ENCODE measurements at regions not wholly inside any gene's neighbourhood (a gene's known extent, or its start where the extent isn't known, plus 50 kb on each side); places are given as distances from the start of the nearest gene placed in this dataset.

- no peaks in the 10 kb centered on the region for H3K36me3 ChIP-seq (ENCODE audit: control insufficient read depth in 4 of 4, insufficient read depth in 3 of 4, low read depth in 1 of 4, low read length in 3 of 4)
- WGBS = 60% methylated on average over 4 of the region's 4 CpGs
Observed at GRCh38 chr12:13307143-13307816, 110.8 kb downstream of the EMP1 start.

DNA sequence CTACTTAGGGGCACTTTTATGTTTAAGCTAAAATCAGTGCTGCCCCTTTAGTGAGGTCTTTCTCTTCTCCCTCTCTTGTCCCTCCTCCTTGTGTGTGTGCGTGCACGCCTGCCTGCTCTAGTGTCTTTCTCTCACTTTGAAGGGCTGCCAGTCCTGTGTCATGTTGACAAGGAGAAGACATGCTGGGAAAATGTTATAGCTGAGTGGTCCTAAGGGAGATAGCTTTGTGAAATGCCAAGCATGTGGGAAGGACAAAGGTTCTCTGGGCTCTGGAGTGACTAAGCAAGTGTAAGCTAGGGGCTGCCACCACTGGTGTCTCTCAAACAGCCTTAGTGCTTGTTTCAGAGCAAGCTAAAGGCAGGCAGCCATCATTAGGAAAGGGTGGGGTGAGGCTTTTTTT lies 108.4 kb downstream of the EMP1 start:
- H3K9me3 ChIP-seq (ENCODE audit: control insufficient read depth in 4 of 4, low read length in 3 of 4) = no peaks in the 10 kb centered on the region
- H3K4me3 ChIP-seq (ENCODE audit: low read depth in 1 of 3, low read length in 3 of 3) = no peak overlapping the region
- H3K9ac ChIP-seq (ENCODE audit: low read depth in 1 of 2, low read length in 2 of 2) = no peak overlapping the region
- no peaks in the 10 kb centered on the region for H3K27me3 ChIP-seq (ENCODE audit: control insufficient read depth in 4 of 4, insufficient read depth in 4 of 4, low read length in 3 of 4)
- H3K4me1 ChIP-seq (ENCODE audit: control insufficient read depth in 4 of 4, insufficient read depth in 4 of 4, low read length in 3 of 4) = no peaks in the 10 kb centered on the region
- no peak overlapping the region for H3K27ac ChIP-seq (ENCODE audit: low read depth in 1 of 2, low read length in 2 of 2)
- WGBS = 90% methylated on average over 2 of the region's 2 CpGs
- no peaks in the 10 kb centered on the region for H3K36me3 ChIP-seq (ENCODE audit: control insufficient read depth in 4 of 4, insufficient read depth in 3 of 4, low read depth in 1 of 4, low read length in 3 of 4)
- no peak for DNase-seq (ENCODE audit: low spot score)
- TF ChIP-seq FOXA1 (IDR thresholded peaks at IDR 0.05) (no peak), JUND (IDR thresholded peaks at IDR 0.05) (no peak), FOXA2 (IDR thresholded peaks at IDR 0.05) (no peak), MAX (IDR thresholded peaks at IDR 0.05) (no peak), HNF4A (conservative IDR thresholded peaks at IDR 0.05) (no peak), NR2F2 (IDR thresholded peaks at IDR 0.05) (no peak), YY1 (IDR thresholded peaks at IDR 0.05) (no peak), EGR1 (IDR thresholded peaks at IDR 0.05; ENCODE audit: low read depth in 2 of 2) (no peak), SP1 (IDR thresholded peaks at IDR 0.05) (no peak), RXRA (IDR thresholded peaks at IDR 0.05) (no peak), RAD21 (IDR thresholded peaks at IDR 0.05) (no peak)
- TF ChIP-seq, protein P1, sequence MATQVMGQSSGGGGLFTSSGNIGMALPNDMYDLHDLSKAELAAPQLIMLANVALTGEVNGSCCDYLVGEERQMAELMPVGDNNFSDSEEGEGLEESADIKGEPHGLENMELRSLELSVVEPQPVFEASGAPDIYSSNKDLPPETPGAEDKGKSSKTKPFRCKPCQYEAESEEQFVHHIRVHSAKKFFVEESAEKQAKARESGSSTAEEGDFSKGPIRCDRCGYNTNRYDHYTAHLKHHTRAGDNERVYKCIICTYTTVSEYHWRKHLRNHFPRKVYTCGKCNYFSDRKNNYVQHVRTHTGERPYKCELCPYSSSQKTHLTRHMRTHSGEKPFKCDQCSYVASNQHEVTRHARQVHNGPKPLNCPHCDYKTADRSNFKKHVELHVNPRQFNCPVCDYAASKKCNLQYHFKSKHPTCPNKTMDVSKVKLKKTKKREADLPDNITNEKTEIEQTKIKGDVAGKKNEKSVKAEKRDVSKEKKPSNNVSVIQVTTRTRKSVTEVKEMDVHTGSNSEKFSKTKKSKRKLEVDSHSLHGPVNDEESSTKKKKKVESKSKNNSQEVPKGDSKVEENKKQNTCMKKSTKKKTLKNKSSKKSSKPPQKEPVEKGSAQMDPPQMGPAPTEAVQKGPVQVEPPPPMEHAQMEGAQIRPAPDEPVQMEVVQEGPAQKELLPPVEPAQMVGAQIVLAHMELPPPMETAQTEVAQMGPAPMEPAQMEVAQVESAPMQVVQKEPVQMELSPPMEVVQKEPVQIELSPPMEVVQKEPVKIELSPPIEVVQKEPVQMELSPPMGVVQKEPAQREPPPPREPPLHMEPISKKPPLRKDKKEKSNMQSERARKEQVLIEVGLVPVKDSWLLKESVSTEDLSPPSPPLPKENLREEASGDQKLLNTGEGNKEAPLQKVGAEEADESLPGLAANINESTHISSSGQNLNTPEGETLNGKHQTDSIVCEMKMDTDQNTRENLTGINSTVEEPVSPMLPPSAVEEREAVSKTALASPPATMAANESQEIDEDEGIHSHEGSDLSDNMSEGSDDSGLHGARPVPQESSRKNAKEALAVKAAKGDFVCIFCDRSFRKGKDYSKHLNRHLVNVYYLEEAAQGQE (IDR thresholded peaks at IDR 0.05) = no peak
- TF ChIP-seq, protein P2, sequence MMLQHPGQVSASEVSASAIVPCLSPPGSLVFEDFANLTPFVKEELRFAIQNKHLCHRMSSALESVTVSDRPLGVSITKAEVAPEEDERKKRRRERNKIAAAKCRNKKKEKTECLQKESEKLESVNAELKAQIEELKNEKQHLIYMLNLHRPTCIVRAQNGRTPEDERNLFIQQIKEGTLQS (IDR thresholded peaks at IDR 0.05) = no peak
- TF ChIP-seq, protein P3, sequence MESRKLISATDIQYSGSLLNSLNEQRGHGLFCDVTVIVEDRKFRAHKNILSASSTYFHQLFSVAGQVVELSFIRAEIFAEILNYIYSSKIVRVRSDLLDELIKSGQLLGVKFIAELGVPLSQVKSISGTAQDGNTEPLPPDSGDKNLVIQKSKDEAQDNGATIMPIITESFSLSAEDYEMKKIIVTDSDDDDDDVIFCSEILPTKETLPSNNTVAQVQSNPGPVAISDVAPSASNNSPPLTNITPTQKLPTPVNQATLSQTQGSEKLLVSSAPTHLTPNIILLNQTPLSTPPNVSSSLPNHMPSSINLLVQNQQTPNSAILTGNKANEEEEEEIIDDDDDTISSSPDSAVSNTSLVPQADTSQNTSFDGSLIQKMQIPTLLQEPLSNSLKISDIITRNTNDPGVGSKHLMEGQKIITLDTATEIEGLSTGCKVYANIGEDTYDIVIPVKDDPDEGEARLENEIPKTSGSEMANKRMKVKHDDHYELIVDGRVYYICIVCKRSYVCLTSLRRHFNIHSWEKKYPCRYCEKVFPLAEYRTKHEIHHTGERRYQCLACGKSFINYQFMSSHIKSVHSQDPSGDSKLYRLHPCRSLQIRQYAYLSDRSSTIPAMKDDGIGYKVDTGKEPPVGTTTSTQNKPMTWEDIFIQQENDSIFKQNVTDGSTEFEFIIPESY (IDR thresholded peaks at IDR 0.05) = no peak

More at GRCh38 chr12:13307143-13307816, 110.8 kb downstream of the EMP1 start:
- H3K4me3 ChIP-seq (ENCODE audit: low read depth in 1 of 3, low read length in 3 of 3) = no peak overlapping the region
- no peak overlapping the region for H3K9ac ChIP-seq (ENCODE audit: low read depth in 1 of 2, low read length in 2 of 2)
- no peak overlapping the region for H3K27ac ChIP-seq (ENCODE audit: low read depth in 1 of 2, low read length in 2 of 2)
- H3K4me1 ChIP-seq (ENCODE audit: control insufficient read depth in 4 of 4, insufficient read depth in 4 of 4, low read length in 3 of 4) = no peaks in the 10 kb centered on the region
- DNase-seq (ENCODE audit: low spot score) = no peak
- no peaks in the 10 kb centered on the region for H3K27me3 ChIP-seq (ENCODE audit: control insufficient read depth in 4 of 4, insufficient read depth in 4 of 4, low read length in 3 of 4)
- no peaks in the 10 kb centered on the region for H3K9me3 ChIP-seq (ENCODE audit: control insufficient read depth in 4 of 4, low read length in 3 of 4)
- TF ChIP-seq FOXA2 (IDR thresholded peaks at IDR 0.05) (no peak), HNF4A (conservative IDR thresholded peaks at IDR 0.05) (no peak), YY1 (IDR thresholded peaks at IDR 0.05) (no peak), HNF4G (IDR thresholded peaks at IDR 0.05) (no peak), RAD21 (IDR thresholded peaks at IDR 0.05) (no peak), FOXA1 (IDR thresholded peaks at IDR 0.05) (no peak), EGR1 (IDR thresholded peaks at IDR 0.05; ENCODE audit: low read depth in 2 of 2) (no peak)
- TF ChIP-seq, protein P4, sequence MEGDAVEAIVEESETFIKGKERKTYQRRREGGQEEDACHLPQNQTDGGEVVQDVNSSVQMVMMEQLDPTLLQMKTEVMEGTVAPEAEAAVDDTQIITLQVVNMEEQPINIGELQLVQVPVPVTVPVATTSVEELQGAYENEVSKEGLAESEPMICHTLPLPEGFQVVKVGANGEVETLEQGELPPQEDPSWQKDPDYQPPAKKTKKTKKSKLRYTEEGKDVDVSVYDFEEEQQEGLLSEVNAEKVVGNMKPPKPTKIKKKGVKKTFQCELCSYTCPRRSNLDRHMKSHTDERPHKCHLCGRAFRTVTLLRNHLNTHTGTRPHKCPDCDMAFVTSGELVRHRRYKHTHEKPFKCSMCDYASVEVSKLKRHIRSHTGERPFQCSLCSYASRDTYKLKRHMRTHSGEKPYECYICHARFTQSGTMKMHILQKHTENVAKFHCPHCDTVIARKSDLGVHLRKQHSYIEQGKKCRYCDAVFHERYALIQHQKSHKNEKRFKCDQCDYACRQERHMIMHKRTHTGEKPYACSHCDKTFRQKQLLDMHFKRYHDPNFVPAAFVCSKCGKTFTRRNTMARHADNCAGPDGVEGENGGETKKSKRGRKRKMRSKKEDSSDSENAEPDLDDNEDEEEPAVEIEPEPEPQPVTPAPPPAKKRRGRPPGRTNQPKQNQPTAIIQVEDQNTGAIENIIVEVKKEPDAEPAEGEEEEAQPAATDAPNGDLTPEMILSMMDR (IDR thresholded peaks at IDR 0.05; ENCODE audit: low read depth, low read length, missing input control) = no peak
- TF ChIP-seq, protein P2 (IDR thresholded peaks at IDR 0.05) = no peak
- TF ChIP-seq, protein P1 (IDR thresholded peaks at IDR 0.05) = no peak

Measured in liver (tissue), 8 donors.